Activated T-cell treated with anti-CD3 and anti-CD28 coated beads, Interleukin-2, amount 50 U/mL, for 48 hours (primary cell): ENCODE measurements at regions not wholly inside any gene's neighbourhood (a gene's known extent, or its start where the extent isn't known, plus 50 kb on each side); places are given as distances from the start of the nearest gene placed in this dataset.

Source experiments
- DNase-seq, 2 experiments: peaks; one replicate each; pipeline ENCODE4 v3.0.0-alpha.2; 2020

GRCh38 chr16:88290850-88291830, 91.6 kb upstream of the ZNF469 start:
- DNase-seq = no peak

- DNase-seq = no peak
These were observed 90.5 kb upstream of the ZNF469 start for GRCh38 chr16:88292007-88292970.

GRCh38 chr16:88293097-88293496, 89.7 kb upstream of the ZNF469 start:
- no peak for DNase-seq

- DNase-seq = no peak
These were observed 86.9 kb upstream of the ZNF469 start for GRCh38 chr16:88295671-88296436.

GRCh38 chr16:88296437-88297177, 86.2 kb upstream of the ZNF469 start:
- DNase-seq = no peak

- DNase-seq = no peak
These were observed 85.5 kb upstream of the ZNF469 start for GRCh38 chr16:88297178-88297720.

GRCh38 chr16:88298181-88298832, 84.5 kb upstream of the ZNF469 start:
- no peak for DNase-seq

- DNase-seq = peak; percentile 30 to 34
These were observed 83.7 kb upstream of the ZNF469 start for GRCh38 chr16:88298833-88299745.

GRCh38 chr16:88299751-88300462, 82.9 kb upstream of the ZNF469 start:
- DNase-seq = no peak

- DNase-seq = no peak
These were observed 82.3 kb upstream of the ZNF469 start for GRCh38 chr16:88300463-88300835.

GRCh38 chr16:88301431-88301830, 81.3 kb upstream of the ZNF469 start:
- DNase-seq = no peak

GRCh38 chr16:88301886-88302285, 80.9 kb upstream of the ZNF469 start:
- no peak for DNase-seq

GRCh38 chr16:88302666-88303065, 80.1 kb upstream of the ZNF469 start:
- no peak for DNase-seq

- DNase-seq = no peak
These were observed 79.4 kb upstream of the ZNF469 start for GRCh38 chr16:88303405-88303804.

- no peak for DNase-seq
These were observed 78.6 kb upstream of the ZNF469 start for GRCh38 chr16:88303890-88304819.

- no peak for DNase-seq
These were observed 77.6 kb upstream of the ZNF469 start for GRCh38 chr16:88305176-88305575.

- DNase-seq = no peak
These were observed 76.3 kb upstream of the ZNF469 start for GRCh38 chr16:88306411-88306810.
